HCT116 (cell line): ENCODE measurements at regions not wholly inside any gene's neighbourhood (a gene's known extent, or its start where the extent isn't known, plus 50 kb on each side); places are given as distances from the start of the nearest gene placed in this dataset.
A peak's percentile ranks its signal among the peaks of the same experiment; 100 is the strongest.

Experiments
- ATAC-seq: fragments of 200-7000 bp; cut with Tn5 transposase; 2 replicates; pipeline ENCODE4 v1.9.1; 2020; ENCODE audit warnings: mild to moderate bottlenecking, moderate library complexity
- BruUV-seq: library from RNA; stranded (reverse); fragments of 400-500 nt; replicated peaks from 2 replicates; lab custom pipeline; 2021; lab: Mats Ljungman, UMichigan
- CTCF ChIA-PET: fragments of 300-600 bp; sonication (Branson Sonifier 250); formaldehyde crosslinking; loops from one replicate; lab custom pipeline; 2021; ENCODE audit warnings: antibody characterized with exemption; lab: Charles Lee
- POLR2A ChIA-PET: fragments of 300-600, 350-600 bp; sonication (Branson Sonifier 250); formaldehyde crosslinking; loops from one replicate; lab custom pipeline; 2021; ENCODE audit warnings: antibody characterized with exemption; lab: Charles Lee
- RAD21 ChIA-PET, 2 experiments: fragments of 300-600 bp; sonication (Branson Sonifier 250); formaldehyde crosslinking; loops; one replicate each; lab custom pipeline; 2023; ENCODE audit warnings: low total read pairs in 2 of 2; ENCODE audit not compliant: uncharacterized antibody in 2 of 2, unreplicated experiment in 2 of 2, low non-redundant PET in 1 of 2; lab: Charles Lee
- DNase-seq: peaks from one replicate; pipeline ENCODE4 v3.0.0-alpha.2; 2010; ENCODE audit warnings: low read depth, low spot score
- H2AFZ ChIP-seq: fragments of 200-600 bp; shearing (Covaris generic), sonication (generic); 2 replicates; pipeline ENCODE4 v1.6.1; 2017; ENCODE audit warnings: low read depth, mixed run types, mixed read lengths, antibody characterized with exemption, low read length; ENCODE audit not compliant: poor library complexity, severe bottlenecking
- H3K27ac ChIP-seq: 2 replicates; pipeline ENCODE4 v1.5.1; 2012; ENCODE audit warnings: low read depth, low read length
- H3K27me3 ChIP-seq: fragments of 200-600 bp; sonication (generic); 2 replicates; pipeline ENCODE4 v1.6.1; 2016; ENCODE audit warnings: mixed run types, low read length, mixed read lengths; ENCODE audit not compliant: insufficient read depth
- H3K36me3 ChIP-seq, 2 experiments: fragments of 200-500 bp in 1 of 2; fragments of 200-600 bp in 1 of 2; sonication (Bioruptor generic) in 1 of 2; sonication (generic) in 1 of 2; 2 replicates each; pipeline versions ENCODE4 v1.5.1 to v1.6.1; 2014 to 2016; ENCODE audit warnings: low read length in 2 of 2, inconsistent platforms in 1 of 2, mixed read lengths in 1 of 2, mixed run types in 1 of 2; ENCODE audit not compliant: insufficient read depth in 2 of 2, control insufficient read depth in 1 of 2
- H3K4me1 ChIP-seq, 2 experiments: fragments of 200-600 bp in 1 of 2; sonication (generic) in 1 of 2; 2 replicates each; pipeline versions ENCODE4 v1.5.1 to v1.6.1; 2012 to 2017; ENCODE audit warnings: low read length in 2 of 2, inconsistent platforms in 1 of 2, mild to moderate bottlenecking in 1 of 2, mixed read lengths in 1 of 2, mixed run types in 1 of 2, moderate library complexity in 1 of 2; ENCODE audit not compliant: insufficient read depth in 2 of 2, control insufficient read depth in 1 of 2
- H3K4me2 ChIP-seq: fragments of 200-600 bp; sonication (generic); 2 replicates; pipeline ENCODE4 v1.6.1; 2017; ENCODE audit warnings: mixed run types, low read length, mixed read lengths
- H3K4me3 ChIP-seq, 2 experiments: fragments of 200-600 bp in 1 of 2; sonication (generic) in 1 of 2; replicated peaks in 1 of 2; 2 replicates each; pipeline ENCODE4 v1.5.1; 2011 to 2016; ENCODE audit warnings: low read length in 2 of 2, control low read depth in 1 of 2, low read depth in 1 of 2, mild to moderate bottlenecking in 1 of 2, mixed read lengths in 1 of 2, mixed run types in 1 of 2
- H3K79me2 ChIP-seq: fragments of 200-600 bp; sonication (generic); 2 replicates; pipeline ENCODE4 v1.6.1; 2017; ENCODE audit warnings: mild to moderate bottlenecking, mixed run types, low read length, moderate library complexity, mixed read lengths; ENCODE audit not compliant: insufficient read depth
- H3K9ac ChIP-seq: fragments of 200-600 bp; sonication (generic); 2 replicates; pipeline ENCODE4 v1.6.1; 2016; ENCODE audit warnings: low read length, mixed read lengths
- H3K9me2 ChIP-seq: fragments of 200-600 bp; sonication (generic), shearing (Covaris generic); 2 replicates; pipeline ENCODE4 v1.6.1; 2017; ENCODE audit warnings: mixed run types, mild to moderate bottlenecking, moderate library complexity; ENCODE audit not compliant: insufficient read depth
- H3K9me3 ChIP-seq, 2 experiments: fragments of 200-500 bp in 1 of 2; fragments of 200-600 bp in 1 of 2; sonication (Bioruptor generic) in 1 of 2; sonication (generic) in 1 of 2; 2 replicates each; pipeline ENCODE4 v1.6.1; 2014 to 2017; ENCODE audit warnings: low read length in 2 of 2, mixed read lengths in 2 of 2, inconsistent platforms in 1 of 2, low read depth in 1 of 2, mild to moderate bottlenecking in 1 of 2, mixed run types in 1 of 2, moderate library complexity in 1 of 2; ENCODE audit not compliant: control insufficient read depth in 1 of 2, insufficient read depth in 1 of 2
- H4K20me1 ChIP-seq: fragments of 200-600 bp; sonication (generic), shearing (Covaris generic); 2 replicates; pipeline ENCODE4 v1.6.1; 2017; ENCODE audit warnings: mixed run types, mild to moderate bottlenecking, moderate library complexity; ENCODE audit not compliant: insufficient read depth
- CEBPB ChIP-seq: IDR thresholded peaks from 2 replicates; pipeline ENCODE4 v1.6.1; 2012; ENCODE audit warnings: low read depth
- EGR1 ChIP-seq: IDR thresholded peaks from 2 replicates; pipeline ENCODE4 v1.6.1; 2012; ENCODE audit warnings: low read depth
- EZH2 ChIP-seq: fragments of 200-600 bp; sonication (generic); IDR thresholded peaks from 2 replicates; pipeline ENCODE4 v1.6.1; 2017; ENCODE audit warnings: antibody characterized with exemption, mixed run types
- EZH2phosphoT487 ChIP-seq: fragments of 200-600 bp; IDR thresholded peaks from 2 replicates; pipeline ENCODE4 v1.6.1; 2018; ENCODE audit warnings: antibody characterized with exemption, borderline replicate concordance
- FOSL1 ChIP-seq: IDR thresholded peaks from 2 replicates; pipeline ENCODE4 v1.6.1; 2012; ENCODE audit warnings: low read depth
- JUND ChIP-seq: IDR thresholded peaks from 2 replicates; pipeline ENCODE4 v1.6.1; 2012
- MAX ChIP-seq: IDR thresholded peaks from 2 replicates; pipeline ENCODE4 v1.6.1; 2012
- POLR2A ChIP-seq: IDR thresholded peaks from 2 replicates; pipeline ENCODE4 v1.7.0; 2011; ENCODE audit warnings: borderline replicate concordance; ENCODE audit not compliant: insufficient read depth, insufficient read length; ENCODE audit errors: extremely low read depth
- POLR2AphosphoS5 ChIP-seq: IDR thresholded peaks from 2 replicates; pipeline ENCODE4 v1.6.1; 2011; ENCODE audit warnings: mild to moderate bottlenecking, low read depth, low read length, moderate library complexity
- RAD21 ChIP-seq: IDR thresholded peaks from 2 replicates; pipeline ENCODE4 v1.6.1; 2012; ENCODE audit warnings: low read depth, mild to moderate bottlenecking
- SRF ChIP-seq: IDR thresholded peaks from 2 replicates; pipeline ENCODE4 v1.6.1; 2012; ENCODE audit warnings: low read depth
- TCF7L2 ChIP-seq: IDR thresholded peaks from 2 replicates; pipeline ENCODE4 v1.7.0; 2011; ENCODE audit warnings: borderline replicate concordance, inconsistent platforms; ENCODE audit not compliant: insufficient read depth, insufficient read length; ENCODE audit errors: extremely low read depth
- YY1 ChIP-seq: IDR thresholded peaks from 2 replicates; pipeline ENCODE4 v1.6.1; 2011; ENCODE audit warnings: low read length, low read depth, moderate library complexity, mild to moderate bottlenecking; ENCODE audit not compliant: insufficient replicate concordance; ENCODE audit errors: extremely low read depth
- ZBTB33 ChIP-seq: IDR thresholded peaks from 2 replicates; pipeline ENCODE4 v1.6.1; 2011; ENCODE audit warnings: mild to moderate bottlenecking, low read length, moderate library complexity; ENCODE audit not compliant: insufficient replicate concordance; ENCODE audit errors: extremely low read depth
- ZFX ChIP-seq: fragments of 450-650 bp; IDR thresholded peaks from 2 replicates; pipeline ENCODE4 v1.6.1; 2017
- intact Hi-C: fragments of 100-400 bp; cut with micrococcal nuclease; formaldehyde crosslinking; loops from 2 replicates; pipeline ENCODE4 v1.10.0; 2022
- TF ChIP-seq, protein P1 (sequence below): IDR thresholded peaks from 2 replicates; pipeline ENCODE4 v1.6.1; 2012
- TF ChIP-seq, protein P2 (sequence below), 3 experiments: fragments of 200-600 bp in 1 of 3; sonication (generic) in 1 of 3; IDR thresholded peaks in 2 of 3; conservative IDR thresholded peaks in 1 of 3; 2 replicates each; pipeline ENCODE4 v1.5.1; 2012 to 2017; ENCODE audit warnings: low read depth in 2 of 3, low read length in 2 of 3, antibody characterized with exemption in 1 of 3, borderline replicate concordance in 1 of 3, control low read depth in 1 of 3, mild to moderate bottlenecking in 1 of 3, mixed read lengths in 1 of 3, mixed run types in 1 of 3, moderate library complexity in 1 of 3; ENCODE audit not compliant: insufficient read depth in 1 of 3

GRCh38 chr14:99346470-99347080, 74.6 kb upstream of the BCL11B start (continued):
- no peak for TF ChIP-seq YY1
- TF ChIP-seq, all 23 proteins: peak for 0

DNA sequence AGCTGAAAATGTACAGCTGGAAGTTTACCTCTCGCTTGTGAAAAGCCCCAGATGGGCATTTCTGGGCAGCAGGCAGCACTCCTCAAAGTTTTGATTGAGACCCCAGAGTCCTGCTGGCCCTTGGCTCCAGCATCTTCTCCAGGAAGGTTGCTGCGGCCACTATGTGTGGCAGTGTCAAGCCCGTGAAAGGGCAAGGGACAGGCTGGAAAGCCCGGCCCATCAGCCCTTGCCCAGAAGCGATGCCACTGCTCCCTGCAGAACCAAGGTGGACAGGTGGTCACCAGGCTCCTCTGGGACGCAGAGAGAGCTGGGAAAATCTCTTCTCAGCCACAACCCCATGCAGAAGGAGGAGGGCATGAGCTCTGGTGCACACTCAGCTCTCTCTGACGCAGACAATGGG, 73.5 kb upstream of the BCL11B start:
- DNase-seq (no peak), ATAC-seq (peak; percentile 26; the same call in 1 of the 2 replicates)
- no peak for TF ChIP-seq POLR2A
- TF ChIP-seq JUND = no peak
- TF ChIP-seq, protein P1, sequence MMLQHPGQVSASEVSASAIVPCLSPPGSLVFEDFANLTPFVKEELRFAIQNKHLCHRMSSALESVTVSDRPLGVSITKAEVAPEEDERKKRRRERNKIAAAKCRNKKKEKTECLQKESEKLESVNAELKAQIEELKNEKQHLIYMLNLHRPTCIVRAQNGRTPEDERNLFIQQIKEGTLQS = no peak
- no peak for TF ChIP-seq CEBPB
- TF ChIP-seq EGR1 = no peak
- TF ChIP-seq EZH2phosphoT487 = no peak
- TF ChIP-seq YY1 = no peak
- TF ChIP-seq POLR2AphosphoS5 = no peak
- TF ChIP-seq, protein P2, sequence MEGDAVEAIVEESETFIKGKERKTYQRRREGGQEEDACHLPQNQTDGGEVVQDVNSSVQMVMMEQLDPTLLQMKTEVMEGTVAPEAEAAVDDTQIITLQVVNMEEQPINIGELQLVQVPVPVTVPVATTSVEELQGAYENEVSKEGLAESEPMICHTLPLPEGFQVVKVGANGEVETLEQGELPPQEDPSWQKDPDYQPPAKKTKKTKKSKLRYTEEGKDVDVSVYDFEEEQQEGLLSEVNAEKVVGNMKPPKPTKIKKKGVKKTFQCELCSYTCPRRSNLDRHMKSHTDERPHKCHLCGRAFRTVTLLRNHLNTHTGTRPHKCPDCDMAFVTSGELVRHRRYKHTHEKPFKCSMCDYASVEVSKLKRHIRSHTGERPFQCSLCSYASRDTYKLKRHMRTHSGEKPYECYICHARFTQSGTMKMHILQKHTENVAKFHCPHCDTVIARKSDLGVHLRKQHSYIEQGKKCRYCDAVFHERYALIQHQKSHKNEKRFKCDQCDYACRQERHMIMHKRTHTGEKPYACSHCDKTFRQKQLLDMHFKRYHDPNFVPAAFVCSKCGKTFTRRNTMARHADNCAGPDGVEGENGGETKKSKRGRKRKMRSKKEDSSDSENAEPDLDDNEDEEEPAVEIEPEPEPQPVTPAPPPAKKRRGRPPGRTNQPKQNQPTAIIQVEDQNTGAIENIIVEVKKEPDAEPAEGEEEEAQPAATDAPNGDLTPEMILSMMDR (IDR thresholded peaks at IDR 0.05 in 2 of 3, conservative IDR thresholded peaks at IDR 0.05 in 1 of 3; ENCODE audit: borderline replicate concordance in 1 of 3, insufficient read depth in 1 of 3, low read depth in 2 of 3, low read length in 2 of 3) = no peak
- TF ChIP-seq MAX = no peak
- no peak for TF ChIP-seq ZFX
- no peak for TF ChIP-seq EZH2
- TF ChIP-seq ZBTB33 = no peak
- no peak for TF ChIP-seq RAD21
- no peak for TF ChIP-seq TCF7L2
- TF ChIP-seq FOSL1 = no peak
- no peak for TF ChIP-seq SRF
- Histone ChIP-seq H3K27me3 (peaks cover 37% of the 10 kb centered on the region; the same call in 1 of the 2 replicates), H3K9me3 (no peaks in the 10 kb centered on the region), H2AFZ (no peak overlapping the region), H3K27ac (no peak overlapping the region), H3K9me2 (no peaks in the 10 kb centered on the region), H3K4me3 (no peak overlapping the region), H3K9ac (no peak overlapping the region), H4K20me1 (no peaks in the 10 kb centered on the region), H3K79me2 (no peaks in the 10 kb centered on the region), H3K4me1 (peaks cover 8 to 13% of the 10 kb centered on the region in 2 experiments), H3K36me3 (no peaks in the 10 kb centered on the region), H3K4me2 (peak overlapping the region; percentile 55)
- no TSS peak for BruUV-seq
- intact Hi-C loops = no loop called here
- POLR2A ChIA-PET = no interaction called here
- RAD21 ChIA-PET = no interaction called here
- CTCF ChIA-PET = interaction anchor here (0.7 kb wide), 1 partner anchor 25 kb away, joined by 3 read pairs; no protein-coding TSS in a partner anchor
